ENCODE measurements at regions not wholly inside any gene's neighbourhood (a gene's known extent, or its start where the extent isn't known, plus 50 kb on each side); places are given as distances from the start of the nearest gene placed in this dataset.

DNA sequence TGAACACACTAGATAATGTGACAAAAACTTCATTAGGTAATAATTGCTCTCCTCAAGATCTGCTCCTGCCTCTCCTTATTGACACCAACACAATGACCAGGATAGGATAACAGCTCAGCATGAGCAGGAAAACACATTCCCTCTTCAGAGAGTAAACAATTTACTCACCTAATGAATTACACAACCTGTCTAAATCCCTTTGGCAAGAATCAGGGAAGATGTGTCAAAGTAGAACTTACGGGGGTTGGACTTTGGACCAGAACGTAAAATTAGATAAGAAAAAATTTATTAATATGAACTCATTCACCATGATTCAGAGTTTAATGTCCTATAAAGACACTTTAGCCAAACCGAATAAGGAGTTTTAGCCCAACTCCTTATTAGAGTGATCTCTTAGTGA is 512.2 kb downstream of the SATB2 start:
- TF ChIP-seq, protein P1, sequence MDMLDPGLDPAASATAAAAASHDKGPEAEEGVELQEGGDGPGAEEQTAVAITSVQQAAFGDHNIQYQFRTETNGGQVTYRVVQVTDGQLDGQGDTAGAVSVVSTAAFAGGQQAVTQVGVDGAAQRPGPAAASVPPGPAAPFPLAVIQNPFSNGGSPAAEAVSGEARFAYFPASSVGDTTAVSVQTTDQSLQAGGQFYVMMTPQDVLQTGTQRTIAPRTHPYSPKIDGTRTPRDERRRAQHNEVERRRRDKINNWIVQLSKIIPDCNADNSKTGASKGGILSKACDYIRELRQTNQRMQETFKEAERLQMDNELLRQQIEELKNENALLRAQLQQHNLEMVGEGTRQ (IDR thresholded peaks at IDR 0.05; ENCODE audit: borderline replicate concordance, low read depth, low read length): no peak
- TF ChIP-seq, protein P2, sequence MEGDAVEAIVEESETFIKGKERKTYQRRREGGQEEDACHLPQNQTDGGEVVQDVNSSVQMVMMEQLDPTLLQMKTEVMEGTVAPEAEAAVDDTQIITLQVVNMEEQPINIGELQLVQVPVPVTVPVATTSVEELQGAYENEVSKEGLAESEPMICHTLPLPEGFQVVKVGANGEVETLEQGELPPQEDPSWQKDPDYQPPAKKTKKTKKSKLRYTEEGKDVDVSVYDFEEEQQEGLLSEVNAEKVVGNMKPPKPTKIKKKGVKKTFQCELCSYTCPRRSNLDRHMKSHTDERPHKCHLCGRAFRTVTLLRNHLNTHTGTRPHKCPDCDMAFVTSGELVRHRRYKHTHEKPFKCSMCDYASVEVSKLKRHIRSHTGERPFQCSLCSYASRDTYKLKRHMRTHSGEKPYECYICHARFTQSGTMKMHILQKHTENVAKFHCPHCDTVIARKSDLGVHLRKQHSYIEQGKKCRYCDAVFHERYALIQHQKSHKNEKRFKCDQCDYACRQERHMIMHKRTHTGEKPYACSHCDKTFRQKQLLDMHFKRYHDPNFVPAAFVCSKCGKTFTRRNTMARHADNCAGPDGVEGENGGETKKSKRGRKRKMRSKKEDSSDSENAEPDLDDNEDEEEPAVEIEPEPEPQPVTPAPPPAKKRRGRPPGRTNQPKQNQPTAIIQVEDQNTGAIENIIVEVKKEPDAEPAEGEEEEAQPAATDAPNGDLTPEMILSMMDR (IDR thresholded peaks at IDR 0.05): no peak
- no peak for TF ChIP-seq MAX (IDR thresholded peaks at IDR 0.05; ENCODE audit: low read depth)
- TF ChIP-seq POLR2AphosphoS5 (IDR thresholded peaks at IDR 0.05; ENCODE audit: low read depth, low read length): no peak
- TF ChIP-seq ELF1 (IDR thresholded peaks at IDR 0.05): no peak
- TF ChIP-seq TAF1 (IDR thresholded peaks at IDR 0.05; ENCODE audit: borderline replicate concordance, low read depth, low read length): no peak
- TF ChIP-seq REST (IDR thresholded peaks at IDR 0.05; ENCODE audit: low read depth, low read length): no peak
- no peak for TF ChIP-seq MXI1 (IDR thresholded peaks at IDR 0.05; ENCODE audit: low read depth, low read length)
- no peak for TF ChIP-seq TCF12 (IDR thresholded peaks at IDR 0.05)
- TF ChIP-seq, protein P3, sequence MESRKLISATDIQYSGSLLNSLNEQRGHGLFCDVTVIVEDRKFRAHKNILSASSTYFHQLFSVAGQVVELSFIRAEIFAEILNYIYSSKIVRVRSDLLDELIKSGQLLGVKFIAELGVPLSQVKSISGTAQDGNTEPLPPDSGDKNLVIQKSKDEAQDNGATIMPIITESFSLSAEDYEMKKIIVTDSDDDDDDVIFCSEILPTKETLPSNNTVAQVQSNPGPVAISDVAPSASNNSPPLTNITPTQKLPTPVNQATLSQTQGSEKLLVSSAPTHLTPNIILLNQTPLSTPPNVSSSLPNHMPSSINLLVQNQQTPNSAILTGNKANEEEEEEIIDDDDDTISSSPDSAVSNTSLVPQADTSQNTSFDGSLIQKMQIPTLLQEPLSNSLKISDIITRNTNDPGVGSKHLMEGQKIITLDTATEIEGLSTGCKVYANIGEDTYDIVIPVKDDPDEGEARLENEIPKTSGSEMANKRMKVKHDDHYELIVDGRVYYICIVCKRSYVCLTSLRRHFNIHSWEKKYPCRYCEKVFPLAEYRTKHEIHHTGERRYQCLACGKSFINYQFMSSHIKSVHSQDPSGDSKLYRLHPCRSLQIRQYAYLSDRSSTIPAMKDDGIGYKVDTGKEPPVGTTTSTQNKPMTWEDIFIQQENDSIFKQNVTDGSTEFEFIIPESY (IDR thresholded peaks at IDR 0.05; ENCODE audit: borderline replicate concordance, low read depth): no peak
- TF ChIP-seq, protein P4, sequence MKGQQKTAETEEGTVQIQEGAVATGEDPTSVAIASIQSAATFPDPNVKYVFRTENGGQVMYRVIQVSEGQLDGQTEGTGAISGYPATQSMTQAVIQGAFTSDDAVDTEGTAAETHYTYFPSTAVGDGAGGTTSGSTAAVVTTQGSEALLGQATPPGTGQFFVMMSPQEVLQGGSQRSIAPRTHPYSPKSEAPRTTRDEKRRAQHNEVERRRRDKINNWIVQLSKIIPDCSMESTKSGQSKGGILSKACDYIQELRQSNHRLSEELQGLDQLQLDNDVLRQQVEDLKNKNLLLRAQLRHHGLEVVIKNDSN (IDR thresholded peaks at IDR 0.05; ENCODE audit: borderline replicate concordance, low read depth): no peak
- no peak for TF ChIP-seq RXRA (IDR thresholded peaks at IDR 0.05; ENCODE audit: borderline replicate concordance, low read depth)
- no peak for TF ChIP-seq YY1 (IDR thresholded peaks at IDR 0.05; ENCODE audit: low read depth)
- no peak for TF ChIP-seq RAD21 (IDR thresholded peaks at IDR 0.05; ENCODE audit: low read length)
